ENCODE measurements at regions not wholly inside any gene's neighbourhood (a gene's known extent, or its start where the extent isn't known, plus 50 kb on each side); places are given as distances from the start of the nearest gene placed in this dataset.

DNA sequence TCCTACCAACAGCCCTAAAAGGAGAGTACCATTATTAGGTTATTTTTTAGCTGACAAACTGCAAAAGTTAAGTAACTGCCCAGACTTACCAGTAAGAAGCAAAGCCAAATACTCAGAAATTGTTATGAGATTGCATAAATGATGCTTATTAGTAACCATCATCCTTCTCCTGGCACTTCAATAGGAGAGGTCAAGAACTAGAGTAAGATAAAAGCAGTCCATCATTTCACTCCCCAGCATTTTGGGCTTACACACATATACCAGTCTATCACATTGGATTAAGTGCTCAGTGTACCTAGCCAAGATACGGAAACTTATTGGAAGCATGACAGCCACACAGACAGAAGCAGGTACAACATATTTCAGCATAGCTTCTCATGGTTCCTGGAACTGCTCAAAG lies 142.8 kb upstream of the EGR2 start:
- TF ChIP-seq, protein P1, sequence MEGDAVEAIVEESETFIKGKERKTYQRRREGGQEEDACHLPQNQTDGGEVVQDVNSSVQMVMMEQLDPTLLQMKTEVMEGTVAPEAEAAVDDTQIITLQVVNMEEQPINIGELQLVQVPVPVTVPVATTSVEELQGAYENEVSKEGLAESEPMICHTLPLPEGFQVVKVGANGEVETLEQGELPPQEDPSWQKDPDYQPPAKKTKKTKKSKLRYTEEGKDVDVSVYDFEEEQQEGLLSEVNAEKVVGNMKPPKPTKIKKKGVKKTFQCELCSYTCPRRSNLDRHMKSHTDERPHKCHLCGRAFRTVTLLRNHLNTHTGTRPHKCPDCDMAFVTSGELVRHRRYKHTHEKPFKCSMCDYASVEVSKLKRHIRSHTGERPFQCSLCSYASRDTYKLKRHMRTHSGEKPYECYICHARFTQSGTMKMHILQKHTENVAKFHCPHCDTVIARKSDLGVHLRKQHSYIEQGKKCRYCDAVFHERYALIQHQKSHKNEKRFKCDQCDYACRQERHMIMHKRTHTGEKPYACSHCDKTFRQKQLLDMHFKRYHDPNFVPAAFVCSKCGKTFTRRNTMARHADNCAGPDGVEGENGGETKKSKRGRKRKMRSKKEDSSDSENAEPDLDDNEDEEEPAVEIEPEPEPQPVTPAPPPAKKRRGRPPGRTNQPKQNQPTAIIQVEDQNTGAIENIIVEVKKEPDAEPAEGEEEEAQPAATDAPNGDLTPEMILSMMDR (conservative IDR thresholded peaks at IDR 0.05 in 1 of 2, IDR thresholded peaks at IDR 0.05 in 1 of 2; ENCODE audit: extremely low read depth in 1 of 2, insufficient read depth in 1 of 2, low read depth in 1 of 2, low read length in 2 of 2): no peak
- no peak for TF ChIP-seq EZH2 (IDR thresholded peaks at IDR 0.05; ENCODE audit: borderline replicate concordance, low read length)

All from mammary epithelial cell (primary cell).